Thyroid gland (tissue), 4 donors: ENCODE measurements at regions not wholly inside any gene's neighbourhood (a gene's known extent, or its start where the extent isn't known, plus 50 kb on each side); places are given as distances from the start of the nearest gene placed in this dataset.

Source experiments
- POLR2A ChIP-seq, 2 donors: fragments of 450-650 bp; IDR thresholded peaks; one replicate each; pipeline ENCODE4 v1.6.1; 2017; ENCODE audit warnings: antibody characterized with exemption in 2 of 2, mild to moderate bottlenecking in 2 of 2, moderate library complexity in 1 of 2
- TF ChIP-seq, protein P1 (sequence below), 6 experiments: fragments of 200-600 bp in 3 of 6; fragments of 450-650 bp in 3 of 6; sonication (generic) in 3 of 6; IDR thresholded peaks; one replicate each; pipeline ENCODE4 v1.5.1; 2016 to 2019; ENCODE audit warnings: antibody characterized with exemption in 6 of 6, mild to moderate bottlenecking in 2 of 6, inconsistent platforms in 1 of 6, moderate library complexity in 1 of 6

DNA sequence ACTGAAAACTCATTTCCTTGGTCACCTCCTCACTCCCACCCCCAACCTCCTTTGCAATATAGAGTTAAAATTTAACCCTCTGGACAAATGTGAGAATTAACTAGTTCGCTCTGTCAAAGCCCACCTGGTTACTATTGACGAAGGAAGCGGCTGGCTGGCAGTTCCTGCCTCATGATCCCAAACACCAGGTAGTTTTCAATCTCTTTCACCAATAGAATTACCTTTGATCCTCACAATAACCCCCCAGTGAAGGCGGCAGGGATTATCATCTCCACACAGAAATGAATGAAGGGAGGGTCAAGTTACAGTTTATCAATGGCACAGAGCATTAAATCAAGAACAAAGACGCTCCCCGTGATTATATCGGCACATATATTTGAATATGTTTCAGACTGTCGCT is 65.7 kb upstream of the TTC29 start:
- TF ChIP-seq, protein P1, sequence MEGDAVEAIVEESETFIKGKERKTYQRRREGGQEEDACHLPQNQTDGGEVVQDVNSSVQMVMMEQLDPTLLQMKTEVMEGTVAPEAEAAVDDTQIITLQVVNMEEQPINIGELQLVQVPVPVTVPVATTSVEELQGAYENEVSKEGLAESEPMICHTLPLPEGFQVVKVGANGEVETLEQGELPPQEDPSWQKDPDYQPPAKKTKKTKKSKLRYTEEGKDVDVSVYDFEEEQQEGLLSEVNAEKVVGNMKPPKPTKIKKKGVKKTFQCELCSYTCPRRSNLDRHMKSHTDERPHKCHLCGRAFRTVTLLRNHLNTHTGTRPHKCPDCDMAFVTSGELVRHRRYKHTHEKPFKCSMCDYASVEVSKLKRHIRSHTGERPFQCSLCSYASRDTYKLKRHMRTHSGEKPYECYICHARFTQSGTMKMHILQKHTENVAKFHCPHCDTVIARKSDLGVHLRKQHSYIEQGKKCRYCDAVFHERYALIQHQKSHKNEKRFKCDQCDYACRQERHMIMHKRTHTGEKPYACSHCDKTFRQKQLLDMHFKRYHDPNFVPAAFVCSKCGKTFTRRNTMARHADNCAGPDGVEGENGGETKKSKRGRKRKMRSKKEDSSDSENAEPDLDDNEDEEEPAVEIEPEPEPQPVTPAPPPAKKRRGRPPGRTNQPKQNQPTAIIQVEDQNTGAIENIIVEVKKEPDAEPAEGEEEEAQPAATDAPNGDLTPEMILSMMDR (IDR thresholded peaks at IDR 0.05) = no peak
- no peak for TF ChIP-seq POLR2A (IDR thresholded peaks at IDR 0.05)
